A172 (cell line): ENCODE measurements at regions not wholly inside any gene's neighbourhood (a gene's known extent, or its start where the extent isn't known, plus 50 kb on each side); places are given as distances from the start of the nearest gene placed in this dataset.

Source experiments
- DNase-seq: peaks from one replicate; pipeline ENCODE4 v3.0.0-alpha.2; 2015; ENCODE audit warnings: low spot score

DNA sequence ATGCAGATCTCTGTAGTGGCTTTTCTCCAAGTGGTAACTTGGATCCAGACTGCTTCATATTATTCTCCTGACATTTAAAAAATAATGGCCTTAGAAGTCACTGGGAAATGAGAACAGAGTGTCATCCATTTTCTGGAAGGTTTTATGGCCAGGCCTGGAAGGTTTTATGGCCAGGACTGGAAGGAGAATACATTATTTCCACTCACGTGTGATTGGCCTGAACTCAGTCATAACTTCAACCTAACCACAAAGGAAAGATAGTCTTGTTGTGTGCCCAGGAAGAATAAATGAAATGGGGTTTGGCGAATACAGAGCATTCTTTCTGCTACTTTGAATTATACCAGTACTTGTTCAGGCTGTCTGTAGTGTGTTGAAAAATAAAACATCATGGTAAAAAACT lies 360.9 kb downstream of the GPAM start:
- DNase-seq = no peak

DNA sequence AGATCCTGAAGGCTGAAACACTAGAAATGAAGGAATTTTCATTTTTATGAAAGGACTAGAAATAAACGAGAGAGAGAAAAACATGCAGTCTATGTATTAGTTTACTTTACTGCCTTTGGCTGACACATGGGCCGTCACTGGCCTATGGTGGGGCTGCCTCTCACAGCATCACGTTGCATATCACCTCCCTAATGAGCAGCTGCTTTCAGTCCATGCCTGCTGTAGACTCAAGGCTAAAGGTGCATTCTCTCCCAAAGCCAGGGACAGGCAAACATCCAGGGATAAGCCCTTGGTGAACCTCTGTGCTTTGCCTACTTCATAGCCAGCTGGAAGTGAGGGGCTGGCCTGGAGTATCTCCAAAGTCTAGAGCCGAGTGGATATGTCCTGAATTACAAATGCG lies 359.4 kb downstream of the GPAM start:
- no peak for DNase-seq

DNA sequence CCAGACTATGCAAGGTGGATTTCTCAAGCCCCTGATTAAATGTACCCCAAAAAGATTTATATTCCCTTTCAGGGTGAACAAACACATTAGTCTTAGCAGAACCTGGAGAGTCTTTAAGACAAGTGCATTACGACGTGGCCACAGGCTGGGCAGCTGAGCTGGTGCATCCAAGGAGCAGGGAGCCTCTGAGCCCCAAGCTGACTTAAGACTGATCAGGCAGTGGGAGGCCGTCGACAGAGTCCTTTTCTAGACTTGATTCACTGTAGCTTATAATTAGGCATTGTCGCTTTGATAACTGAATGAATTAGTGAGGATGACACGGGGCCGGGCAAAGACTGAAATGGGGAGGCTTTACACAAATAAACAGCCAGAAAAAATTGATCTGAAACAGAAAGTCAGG lies 353.2 kb downstream of the GPAM start:
- no peak for DNase-seq

DNA sequence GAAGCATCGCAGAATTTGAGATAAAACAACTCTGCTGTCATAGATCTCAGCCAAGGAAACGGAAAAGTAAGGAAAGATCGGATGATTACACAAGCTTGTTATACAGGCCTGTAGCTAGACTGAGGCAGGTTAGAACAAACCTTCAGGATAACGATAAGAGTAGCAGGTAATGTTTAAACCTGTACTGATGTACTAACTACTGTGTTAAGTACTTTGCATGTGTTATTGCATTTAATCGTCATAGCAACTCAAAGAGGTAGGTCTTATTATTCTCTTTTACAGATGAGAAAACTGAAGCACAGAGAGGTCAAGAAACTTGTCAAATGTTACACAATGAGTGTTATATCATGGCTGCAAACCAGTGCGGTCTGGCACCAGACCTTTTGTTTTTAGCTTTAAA lies 352.5 kb downstream of the GPAM start:
- no peak for DNase-seq

DNA sequence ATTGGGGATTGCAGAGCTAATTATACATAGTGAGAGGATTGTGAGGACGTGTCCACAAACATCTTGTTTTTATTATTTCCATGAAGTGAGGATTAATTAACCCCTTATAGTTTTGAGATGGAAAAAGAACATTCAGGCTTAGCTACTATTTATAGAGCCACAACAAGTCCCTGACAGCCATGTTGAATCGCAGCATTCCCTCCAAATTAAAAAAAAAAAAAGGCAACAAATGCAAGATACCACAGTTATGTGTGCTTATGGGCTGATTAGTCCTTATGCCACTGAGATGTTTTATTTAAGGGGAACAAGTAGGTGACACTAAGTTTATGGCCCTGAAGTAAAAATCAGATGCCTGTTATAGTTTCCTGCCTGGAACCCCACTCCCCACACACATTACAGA lies 350.3 kb downstream of the GPAM start:
- DNase-seq = no peak

GRCh38 chr10:111835574-111835973 lies 348.0 kb downstream of the GPAM start:
- DNase-seq = no peak

- no peak for DNase-seq
Observed at GRCh38 chr10:111836064-111836463, 347.5 kb downstream of the GPAM start.

DNA sequence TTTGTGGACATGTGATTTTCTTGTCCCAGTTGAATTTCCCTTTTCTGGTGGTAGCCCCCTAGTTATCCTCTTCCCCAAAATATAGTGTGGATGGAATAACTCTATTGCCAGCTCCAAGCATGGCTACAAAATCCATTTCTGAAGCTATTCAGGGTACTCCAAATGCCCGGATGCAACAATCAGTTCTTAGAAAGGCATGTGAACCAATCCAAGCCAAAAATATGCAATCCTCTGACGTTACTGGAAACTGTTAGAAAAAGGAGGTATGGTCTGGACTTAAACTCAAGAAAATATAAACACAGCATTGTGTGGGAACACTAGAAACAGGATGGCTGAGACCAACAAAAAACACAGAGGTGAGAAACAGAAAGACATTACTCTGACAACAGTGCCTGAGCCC lies 347.0 kb downstream of the GPAM start:
- no peak for DNase-seq

- DNase-seq = no peak
Observed at GRCh38 chr10:111837086-111837485, 346.5 kb downstream of the GPAM start.

- DNase-seq = no peak
Observed at GRCh38 chr10:111837985-111838384, 345.6 kb downstream of the GPAM start.

DNA sequence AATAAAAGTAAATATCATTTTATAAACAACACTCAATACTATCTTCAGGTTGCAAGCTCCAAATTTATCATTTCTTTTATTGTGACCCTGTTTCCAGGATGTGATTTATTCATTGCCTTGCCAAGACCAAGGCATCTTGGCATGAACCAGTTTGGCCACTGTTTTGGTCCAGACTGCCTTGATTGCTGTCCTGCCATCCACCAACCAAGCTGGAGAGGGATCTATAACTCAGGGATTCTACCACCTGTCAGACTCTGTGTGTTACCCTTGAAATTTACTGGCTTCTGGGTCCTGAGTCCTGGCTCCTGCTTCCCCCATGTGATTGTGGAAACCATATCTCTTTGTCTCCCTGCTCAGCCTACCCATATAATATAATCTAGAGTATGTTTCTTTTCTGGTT lies 343.0 kb downstream of the GPAM start:
- no peak for DNase-seq

GRCh38 chr10:111852801-111853200 lies 330.8 kb downstream of the GPAM start:
- no peak for DNase-seq

DNA sequence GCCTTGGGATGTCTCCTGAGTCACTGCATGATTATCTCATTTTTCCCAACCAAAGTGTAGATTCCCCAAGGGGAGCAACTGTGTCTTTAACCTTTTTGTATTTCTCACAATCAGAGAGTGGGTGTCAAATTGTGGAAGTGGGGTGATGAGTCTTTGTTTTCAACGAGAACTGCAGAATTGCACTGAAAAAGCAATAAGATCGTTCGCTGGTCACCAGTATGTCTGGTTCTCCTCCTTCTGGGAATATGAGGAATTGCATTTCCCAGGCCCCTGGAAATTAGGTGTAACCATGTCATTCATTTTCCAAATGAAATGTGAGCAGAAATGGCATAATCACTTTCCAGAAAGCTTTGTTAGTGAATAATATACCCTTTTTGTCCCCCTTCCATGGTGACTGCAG lies 326.9 kb downstream of the GPAM start:
- no peak for DNase-seq

- DNase-seq = no peak
Observed at GRCh38 chr10:111865550-111865949, 318.0 kb downstream of the GPAM start.

DNA sequence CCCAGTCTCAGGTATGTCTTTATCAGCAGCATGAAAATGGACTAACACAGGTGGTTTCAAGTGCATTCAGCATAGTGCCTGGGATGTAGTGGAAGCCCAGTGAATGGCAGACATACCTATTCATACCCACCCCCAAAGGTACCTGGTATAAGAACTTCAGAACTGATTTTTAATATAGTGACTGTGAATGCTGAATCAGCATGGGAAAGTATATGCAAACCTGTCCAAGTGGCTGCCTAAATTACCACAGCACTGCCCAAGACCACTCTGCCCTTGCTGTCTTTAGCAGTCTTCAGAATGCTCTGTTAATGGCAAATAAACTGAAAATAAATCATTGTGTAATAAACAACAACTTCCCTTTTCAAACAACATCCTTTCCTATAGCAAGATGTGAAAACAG lies 312.1 kb downstream of the GPAM start:
- no peak for DNase-seq

GRCh38 chr10:111872591-111872990 lies 311.0 kb downstream of the GPAM start:
- no peak for DNase-seq

GRCh38 chr10:111873041-111873440 lies 310.5 kb downstream of the GPAM start:
- DNase-seq = no peak

GRCh38 chr10:111873621-111874135 lies 309.9 kb downstream of the GPAM start:
- no peak for DNase-seq

DNA sequence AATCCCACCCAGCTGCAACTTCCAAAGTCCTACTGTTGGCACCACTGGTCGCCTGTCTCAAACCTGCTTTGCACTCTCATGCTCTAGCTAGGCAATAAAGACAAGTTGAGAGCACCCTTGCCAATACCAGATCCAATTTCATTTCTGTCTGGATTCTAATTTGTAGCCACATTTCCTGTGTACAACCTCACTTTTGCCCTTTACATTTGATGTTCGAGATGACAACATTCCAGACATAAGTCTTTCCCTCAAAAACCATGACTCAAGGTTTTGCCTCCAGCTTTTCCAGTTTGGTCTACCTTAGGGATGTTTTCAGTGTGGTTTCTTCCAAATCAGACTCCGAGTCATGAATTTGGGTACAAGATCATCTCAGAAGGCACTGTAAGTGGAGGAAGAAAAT lies 309.0 kb downstream of the GPAM start:
- no peak for DNase-seq

DNA sequence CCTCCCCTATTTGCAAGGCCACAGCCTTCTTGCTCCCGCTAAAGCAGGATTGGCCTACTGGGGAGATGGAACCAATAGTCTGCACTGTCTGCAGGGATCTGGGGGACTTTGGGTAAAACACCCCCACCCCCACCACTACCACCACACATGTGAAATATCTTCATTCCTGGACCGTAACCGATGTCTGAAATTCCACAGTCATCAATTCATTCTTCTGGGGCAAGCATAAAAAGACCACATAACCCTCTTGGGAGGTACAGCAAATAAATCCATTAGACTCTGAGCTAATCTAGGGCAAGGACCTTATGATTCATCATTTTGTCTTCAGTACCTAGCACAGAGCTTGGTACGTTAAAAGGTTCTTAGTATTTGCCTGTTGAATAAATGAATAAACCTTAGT lies 307.8 kb downstream of the GPAM start:
- DNase-seq = no peak

DNA sequence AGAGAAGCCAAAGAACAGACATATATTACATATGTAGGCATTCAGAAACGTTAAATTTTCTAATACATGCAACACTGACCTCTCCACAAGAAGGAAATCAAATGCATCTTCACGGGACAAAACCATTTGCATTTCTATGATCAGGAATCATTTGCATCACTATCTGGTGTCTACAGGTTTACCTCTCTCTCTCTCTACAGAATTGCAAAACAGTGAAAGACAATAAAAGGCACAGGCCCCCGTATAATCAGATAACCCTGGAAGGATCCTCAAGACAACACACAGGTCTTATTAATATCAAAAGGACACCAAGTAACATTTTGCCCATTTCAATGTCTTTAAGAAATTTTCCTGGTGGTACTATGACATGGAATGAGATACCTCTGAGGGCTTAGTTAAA lies 306.3 kb downstream of the GPAM start:
- no peak for DNase-seq

DNA sequence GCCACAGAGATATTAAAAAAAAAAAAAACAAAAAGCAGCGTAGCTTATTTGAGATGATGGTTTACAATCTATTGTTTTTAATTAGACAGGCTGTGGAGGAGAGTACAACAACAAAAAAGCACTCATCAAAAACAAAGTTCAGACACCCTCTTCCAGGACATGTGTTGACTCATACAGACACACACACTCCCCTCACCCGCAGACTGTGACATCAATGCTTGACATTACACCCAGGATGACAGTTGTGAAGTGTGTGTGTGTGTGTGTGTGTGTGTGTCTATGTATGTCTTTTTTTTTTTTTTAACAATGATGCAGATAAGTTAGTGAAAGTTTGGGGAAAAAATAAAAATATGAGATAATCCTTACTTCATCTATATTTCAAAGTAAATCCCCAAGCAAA lies 303.6 kb downstream of the GPAM start:
- no peak for DNase-seq

- DNase-seq = no peak
Observed at GRCh38 chr10:111885046-111885445, 298.5 kb downstream of the GPAM start.

GRCh38 chr10:111885919-111886318 lies 297.6 kb downstream of the GPAM start:
- no peak for DNase-seq

DNA sequence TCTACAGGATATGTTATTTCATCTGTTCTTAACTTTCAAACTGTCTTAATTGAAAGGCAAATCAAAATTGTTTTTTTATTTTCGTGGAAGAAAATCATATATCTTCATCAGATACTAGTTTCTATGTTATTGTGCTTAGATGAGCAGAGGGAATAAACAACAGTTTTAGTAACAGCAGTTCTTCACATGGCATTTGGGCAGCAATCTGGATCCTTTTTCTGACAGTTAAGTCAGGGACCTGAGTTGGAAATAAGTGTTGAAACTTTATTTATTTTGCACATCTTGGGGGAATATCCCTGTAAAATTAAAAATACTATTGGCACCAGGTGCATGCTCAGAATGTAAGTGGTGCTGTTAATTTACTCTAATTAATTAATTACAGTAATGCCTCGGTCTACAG lies 296.3 kb downstream of the GPAM start:
- DNase-seq = no peak
